H1 (cell line): ENCODE measurements at regions not wholly inside any gene's neighbourhood (a gene's known extent, or its start where the extent isn't known, plus 50 kb on each side); places are given as distances from the start of the nearest gene placed in this dataset.

Experiments
- CREB1 ChIP-seq: IDR thresholded peaks from 2 replicates; pipeline ENCODE4 v1.6.1; 2012; ENCODE audit warnings: inconsistent platforms
- EZH2 ChIP-seq: fragments of 200-600 bp; sonication (generic); IDR thresholded peaks from 2 replicates; pipeline ENCODE4 v1.7.1; 2012; ENCODE audit warnings: low read depth, mild to moderate bottlenecking, moderate library complexity, low read length, inconsistent platforms; ENCODE audit not compliant: severe bottlenecking

GRCh38 chr13:50593207-50593606, 250.3 kb downstream of the DLEU7 start:
- TF ChIP-seq EZH2 (no peak), CREB1 (no peak)
